HG02588 (cell line): ENCODE measurements at regions not wholly inside any gene's neighbourhood (a gene's known extent, or its start where the extent isn't known, plus 50 kb on each side); places are given as distances from the start of the nearest gene placed in this dataset.

Experiments
- ATAC-seq: cut with Tn5 transposase; IDR thresholded peaks from one replicate; pipeline ENCODE4 v1.9.1; 2021; ENCODE audit warnings: mild to moderate bottlenecking, moderate library complexity; ENCODE audit not compliant: unreplicated experiment

- ATAC-seq: no peak
Measured at GRCh38 chr14:98731286-98731685, 540.7 kb downstream of the BCL11B start.

DNA sequence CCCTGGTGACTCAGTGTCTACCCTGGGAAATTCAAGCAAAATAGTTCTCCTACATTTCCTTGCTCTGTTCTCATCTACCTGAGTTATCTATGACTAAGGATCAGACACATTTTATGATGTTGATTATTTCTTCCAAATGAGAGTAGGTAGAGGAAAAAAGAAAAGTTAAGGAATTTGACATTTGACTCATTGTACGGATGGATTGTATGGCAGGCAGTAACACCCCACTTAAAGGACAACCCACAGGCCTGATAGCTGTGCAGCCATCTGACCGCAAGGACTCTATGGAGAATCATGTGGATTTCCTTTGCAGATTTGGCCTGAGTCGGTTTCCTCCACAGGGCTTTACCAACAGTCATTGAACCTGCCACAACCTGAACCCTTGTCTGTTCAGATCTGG, 540.3 kb downstream of the BCL11B start:
- no peak for ATAC-seq

- ATAC-seq: no peak
Measured at GRCh38 chr14:98733536-98733935, 538.5 kb downstream of the BCL11B start.

DNA sequence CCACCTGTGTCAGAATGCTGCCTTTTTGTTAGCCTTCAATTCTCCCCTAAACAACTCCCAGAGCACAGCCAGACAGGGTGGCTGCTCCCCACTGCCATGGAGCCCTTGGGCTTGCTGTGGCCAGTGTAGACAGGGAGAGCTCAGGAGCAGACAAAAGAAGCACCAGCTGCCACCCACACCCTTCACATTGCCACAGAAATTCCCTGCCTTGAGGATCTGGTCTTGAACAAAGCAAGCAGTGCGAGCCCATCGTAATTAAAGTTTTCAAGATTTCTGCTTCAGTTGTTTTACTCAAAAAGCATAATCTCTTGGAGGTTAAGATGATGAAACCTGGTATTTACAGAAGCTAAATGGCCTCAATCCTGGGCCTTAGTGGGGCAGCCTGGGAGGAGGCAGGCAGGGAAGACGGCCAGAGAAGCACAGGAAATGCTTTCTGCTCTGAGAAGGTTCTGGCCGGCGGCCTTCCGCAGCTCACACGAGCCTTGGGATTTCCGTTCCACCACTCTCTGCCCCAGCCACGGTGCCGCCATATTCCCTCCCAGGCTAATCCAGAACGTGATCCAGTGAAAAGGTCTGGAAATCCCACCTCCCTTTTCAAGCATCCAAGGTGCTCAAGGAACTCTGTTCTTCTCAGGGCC, 535.2 kb downstream of the BCL11B start:
- no peak for ATAC-seq

DNA sequence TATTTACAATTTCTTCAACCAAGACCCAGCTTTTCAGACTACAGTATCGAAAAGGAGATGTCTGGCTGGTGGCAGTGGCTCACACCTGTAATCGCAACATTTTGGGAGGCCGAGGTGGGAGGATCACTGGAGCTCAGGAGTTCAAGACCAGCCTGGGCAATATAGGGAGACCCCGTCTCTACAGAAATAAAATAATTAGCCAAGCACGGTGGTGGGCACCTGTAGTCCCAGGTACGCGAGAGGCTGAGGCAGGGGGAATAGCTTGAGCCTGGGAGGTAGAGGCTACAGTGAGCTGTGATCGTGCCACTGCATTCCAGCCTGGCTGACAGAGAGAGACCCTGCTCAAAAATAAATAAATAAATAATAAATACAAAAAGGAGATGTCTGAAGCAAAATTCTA, 530.5 kb downstream of the BCL11B start:
- ATAC-seq: no peak

DNA sequence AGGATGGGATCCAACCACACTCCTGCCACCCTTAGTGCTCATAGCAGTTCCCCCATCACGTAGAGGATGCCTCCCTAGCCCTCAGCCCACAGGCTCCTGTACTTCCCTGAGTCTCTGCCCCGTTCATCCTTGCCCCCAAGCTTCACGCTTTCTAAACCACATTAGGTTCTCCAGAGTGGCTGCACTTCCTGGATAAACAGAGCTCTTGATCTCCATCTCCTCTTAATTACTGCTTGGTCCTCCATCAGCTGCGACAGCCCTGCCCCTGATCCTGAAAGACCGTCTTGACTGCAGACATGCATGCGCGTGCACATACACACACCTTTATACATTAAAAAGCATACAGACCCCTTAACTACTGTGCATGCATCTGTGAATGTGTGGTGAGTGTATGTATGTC, 530.0 kb downstream of the BCL11B start:
- no peak for ATAC-seq

GRCh38 chr14:98743536-98743935, 528.5 kb downstream of the BCL11B start:
- ATAC-seq: no peak

GRCh38 chr14:98748966-98749365, 523.0 kb downstream of the BCL11B start:
- ATAC-seq: no peak

DNA sequence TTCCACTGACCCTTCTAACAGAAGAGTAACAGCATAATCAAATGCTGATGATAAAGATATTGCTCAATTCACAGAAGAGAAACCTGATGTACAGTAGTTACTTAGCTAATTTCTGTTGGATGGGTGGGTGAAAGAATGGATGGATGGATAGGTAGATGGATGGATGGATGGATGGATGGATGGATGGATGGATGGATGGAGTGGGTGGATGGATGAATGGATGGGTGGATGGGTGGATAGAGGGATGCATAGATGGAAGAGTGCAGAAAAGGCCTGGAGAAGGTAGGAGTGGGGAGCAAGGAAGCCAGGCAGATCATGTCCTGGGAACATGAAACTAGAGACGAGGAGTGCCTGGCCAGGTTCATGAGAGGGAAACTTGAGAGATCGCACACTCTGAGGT, 520.9 kb downstream of the BCL11B start:
- ATAC-seq: no peak

DNA sequence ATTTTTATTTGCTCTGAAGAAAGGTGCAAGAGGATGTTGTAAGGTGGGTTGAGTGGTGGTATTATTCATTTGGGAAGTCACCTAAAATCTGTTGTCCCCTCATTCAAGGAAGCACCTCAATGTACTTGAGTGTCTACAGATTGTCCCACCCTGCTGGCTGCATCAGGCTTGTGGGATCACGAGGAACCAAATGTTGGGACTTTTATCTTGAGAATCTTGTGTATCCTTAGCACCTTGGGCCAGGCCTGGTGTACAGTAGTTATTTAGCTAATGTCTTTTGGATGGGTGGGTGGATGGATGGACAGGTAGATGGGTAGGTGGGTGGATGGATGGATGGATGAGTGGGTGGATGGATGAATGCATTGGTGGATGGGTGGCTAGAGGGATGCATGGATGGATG, 519.3 kb downstream of the BCL11B start:
- no peak for ATAC-seq

DNA sequence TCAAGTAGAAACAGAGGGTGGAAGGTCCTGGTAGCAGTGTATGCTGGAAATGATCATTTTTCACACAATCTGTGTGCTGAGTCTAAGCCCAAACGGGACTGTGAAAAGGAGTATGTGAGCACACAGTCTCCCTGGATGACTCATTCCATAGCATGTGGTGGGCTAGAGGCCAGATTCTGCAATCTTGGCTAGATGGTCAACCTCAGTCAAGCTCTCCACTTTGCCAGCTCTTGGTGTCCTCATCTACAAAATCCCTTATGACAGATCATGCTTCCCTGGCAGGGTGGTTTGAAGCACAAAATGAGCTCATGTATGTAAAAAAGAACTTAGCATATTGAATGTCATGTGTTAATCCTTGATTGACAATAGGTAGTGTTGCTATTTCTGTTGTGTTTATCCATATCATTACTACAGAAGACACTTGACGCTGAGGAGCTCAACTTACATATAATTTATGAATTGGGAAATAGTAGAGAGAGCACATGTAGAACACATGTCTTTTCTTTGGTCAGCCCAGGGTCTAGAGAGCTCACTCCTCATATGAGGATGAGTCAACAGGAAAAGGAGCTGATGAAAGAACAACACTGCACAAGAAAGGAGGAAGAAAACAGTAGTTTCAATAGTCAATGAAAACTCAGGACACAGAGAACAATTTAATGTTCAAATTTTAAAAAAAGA, 517.5 kb downstream of the BCL11B start:
- no peak for ATAC-seq

- no peak for ATAC-seq
Measured at GRCh38 chr14:98756749-98757148, 515.2 kb downstream of the BCL11B start.

GRCh38 chr14:98758440-98758839, 513.6 kb downstream of the BCL11B start:
- no peak for ATAC-seq

DNA sequence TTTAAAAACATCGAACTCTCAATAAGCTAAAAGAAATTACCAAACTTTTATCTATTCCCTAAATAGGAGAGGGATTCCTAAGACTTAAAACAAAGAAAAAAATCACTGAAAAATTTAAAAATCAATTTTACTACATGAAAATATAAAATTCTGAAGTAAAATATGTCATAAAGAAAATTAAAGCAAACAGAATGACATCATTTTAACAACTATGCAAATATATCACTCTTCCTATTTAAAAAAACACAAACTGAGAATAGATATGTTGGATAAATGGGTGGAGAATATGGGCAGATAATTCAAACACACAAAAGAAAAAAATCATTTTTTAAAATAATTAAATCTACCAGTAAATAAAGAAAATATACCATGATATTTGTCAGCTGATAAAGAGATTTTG, 510.0 kb downstream of the BCL11B start:
- ATAC-seq: no peak

DNA sequence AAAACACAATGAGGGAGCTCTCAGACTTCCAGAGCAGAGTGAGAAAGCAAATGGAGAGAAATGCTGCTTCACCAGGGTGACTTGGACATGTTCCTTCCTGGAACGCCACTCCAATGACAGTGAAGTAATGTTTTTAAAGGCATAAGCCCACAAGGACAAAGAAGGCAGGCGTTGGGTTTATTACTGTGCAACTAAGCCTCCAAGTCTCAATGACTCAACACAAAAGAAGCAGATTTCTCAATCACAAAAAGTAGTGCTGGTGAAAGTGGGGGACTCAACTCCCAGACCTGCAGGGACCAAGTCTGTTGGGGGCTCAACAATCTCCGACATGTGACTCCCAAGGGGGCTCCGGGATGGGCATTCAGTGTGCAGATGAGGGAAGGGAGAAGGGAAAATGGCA, 505.2 kb downstream of the BCL11B start:
- no peak for ATAC-seq

GRCh38 chr14:98769326-98769725, 502.7 kb downstream of the BCL11B start:
- no peak for ATAC-seq

DNA sequence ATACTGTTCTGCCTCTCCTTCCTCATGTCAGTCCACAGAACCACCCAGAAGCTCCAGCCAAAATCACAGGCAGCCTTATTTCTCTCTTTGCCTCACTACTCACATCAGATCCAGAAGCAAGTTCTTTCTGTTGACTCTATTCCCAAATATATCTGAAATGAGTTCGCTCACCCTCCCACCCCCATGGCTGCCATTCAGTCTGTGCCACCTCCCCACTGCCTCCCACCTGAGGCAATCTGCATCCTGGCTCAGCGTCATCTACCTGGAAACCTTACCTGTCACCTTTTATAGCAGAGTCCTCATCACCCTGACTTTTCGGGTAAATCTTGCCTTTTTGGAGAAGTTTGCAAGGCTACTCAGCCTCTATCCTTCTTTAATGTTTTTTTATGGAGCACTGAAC, 501.8 kb downstream of the BCL11B start:
- no peak for ATAC-seq

DNA sequence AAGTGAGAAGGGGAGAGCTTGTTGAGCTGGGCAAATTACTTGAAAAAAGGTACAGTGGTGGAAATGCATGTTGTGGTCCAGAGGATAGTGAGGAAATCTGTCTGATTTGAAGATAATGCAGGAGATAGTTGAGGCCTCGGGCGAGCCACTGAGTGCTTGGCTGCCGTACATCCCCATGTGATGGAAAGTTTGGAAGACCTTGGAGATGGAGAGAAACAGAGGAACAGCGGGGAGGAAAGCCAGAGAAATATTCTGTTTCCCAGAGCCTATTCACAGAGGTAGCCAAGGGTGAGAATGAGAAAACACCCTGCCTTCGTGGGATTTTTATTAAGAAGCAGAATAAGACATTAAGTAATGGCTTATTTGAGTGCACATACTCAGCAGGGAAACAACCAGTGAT, 498.2 kb downstream of the BCL11B start:
- no peak for ATAC-seq

DNA sequence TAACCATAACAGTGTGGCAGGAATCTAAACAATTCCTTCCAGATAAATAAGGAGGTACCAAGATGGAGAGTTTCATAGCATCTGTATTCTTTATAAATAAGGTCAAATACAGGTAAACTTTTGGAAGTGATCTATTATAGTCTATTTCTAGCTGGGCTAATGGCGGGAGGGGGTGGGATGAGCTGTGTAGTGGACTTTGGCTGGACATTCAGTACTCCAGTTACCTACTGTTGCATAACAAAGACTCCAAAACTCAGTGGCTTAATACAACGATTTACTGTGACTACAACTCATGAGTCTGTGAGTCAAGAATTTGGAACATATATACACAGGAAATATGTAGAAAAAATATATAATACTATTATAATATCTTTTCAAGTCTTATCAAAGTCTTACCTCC, 496.1 kb downstream of the BCL11B start:
- ATAC-seq: no peak

DNA sequence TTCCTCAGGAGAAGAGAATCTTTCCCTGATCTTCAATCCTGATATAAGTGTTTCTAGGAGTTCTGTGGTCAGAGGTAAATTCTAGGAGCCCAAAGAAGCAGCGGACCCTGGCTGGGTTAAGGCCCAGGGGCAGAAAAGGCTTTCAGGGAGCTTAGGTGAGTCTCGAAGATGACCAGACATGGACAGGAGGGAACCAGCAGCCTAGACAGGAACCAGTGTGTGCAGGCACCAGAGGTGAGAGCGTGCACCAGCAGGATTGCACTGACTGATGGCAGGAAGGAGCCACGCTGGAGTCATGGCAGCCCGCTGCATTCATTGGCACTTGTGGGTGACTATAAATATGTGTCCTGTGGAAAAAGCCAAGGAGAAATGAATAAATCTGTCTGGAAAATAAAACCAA, 489.9 kb downstream of the BCL11B start:
- no peak for ATAC-seq

- ATAC-seq: no peak
Measured at GRCh38 chr14:98785578-98785977, 486.4 kb downstream of the BCL11B start.

DNA sequence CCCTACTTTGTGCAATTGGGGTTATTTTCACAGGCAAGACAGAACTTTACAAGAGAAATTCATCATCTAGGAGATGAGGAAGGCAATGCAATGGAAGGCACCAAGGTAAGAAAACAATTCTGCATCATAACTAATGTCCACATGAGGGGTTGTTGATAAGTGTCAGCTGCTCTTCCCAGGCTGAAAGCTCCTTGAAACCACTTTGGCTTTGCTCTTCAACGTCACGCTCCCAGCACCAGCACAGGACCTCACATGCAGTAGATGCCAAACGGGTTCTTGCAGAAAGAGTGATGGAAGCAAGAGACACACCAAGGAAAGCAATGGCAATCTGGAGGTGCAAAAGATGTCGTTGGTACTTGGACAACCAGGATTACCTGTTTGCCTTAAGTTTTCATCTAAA, 485.5 kb downstream of the BCL11B start:
- no peak for ATAC-seq

- no peak for ATAC-seq
Measured at GRCh38 chr14:98791661-98792060, 480.3 kb downstream of the BCL11B start.
